ENCODE measurements at regions not wholly inside any gene's neighbourhood (a gene's known extent, or its start where the extent isn't known, plus 50 kb on each side); places are given as distances from the start of the nearest gene placed in this dataset.

GRCh38 chr14:83825843-83826242, 1704.1 kb upstream of the FLRT2 start:
- Histone ChIP-seq H3K79me2 (ENCODE audit: insufficient read depth, low read length) (no peaks in the 10 kb centered on the region), H3K36me3 (ENCODE audit: insufficient read depth, low read length) (no peaks in the 10 kb centered on the region), H3K4me2 (ENCODE audit: insufficient read depth, low read length) (no peak overlapping the region), H3K4me3 (ENCODE audit: low read depth in 1 of 2, low read length in 2 of 2) (no peak overlapping the region), H3K9ac (ENCODE audit: low read depth, low read length) (no peak overlapping the region), H2AFZ (ENCODE audit: low read depth, low read length) (no peak overlapping the region), H3K9me3 (ENCODE audit: insufficient read depth, low read length, severe bottlenecking) (no peaks in the 10 kb centered on the region), H4K20me1 (ENCODE audit: insufficient read depth, low read length) (no peaks in the 10 kb centered on the region), H3K4me1 (ENCODE audit: insufficient read depth, low read length) (no peaks in the 10 kb centered on the region), H3K27ac (ENCODE audit: low read length) (no peak overlapping the region), H3K27me3 (ENCODE audit: insufficient read depth, low read length, poor library complexity) (no peaks in the 10 kb centered on the region)
- ATAC-seq (ENCODE audit: insufficient read depth, low read depth) (no peak), DNase-seq (no peak)
- TF ChIP-seq EZH2 (IDR thresholded peaks at IDR 0.05; ENCODE audit: borderline replicate concordance, low read depth, low read length, severe bottlenecking): no peak
- TF ChIP-seq, protein P1, sequence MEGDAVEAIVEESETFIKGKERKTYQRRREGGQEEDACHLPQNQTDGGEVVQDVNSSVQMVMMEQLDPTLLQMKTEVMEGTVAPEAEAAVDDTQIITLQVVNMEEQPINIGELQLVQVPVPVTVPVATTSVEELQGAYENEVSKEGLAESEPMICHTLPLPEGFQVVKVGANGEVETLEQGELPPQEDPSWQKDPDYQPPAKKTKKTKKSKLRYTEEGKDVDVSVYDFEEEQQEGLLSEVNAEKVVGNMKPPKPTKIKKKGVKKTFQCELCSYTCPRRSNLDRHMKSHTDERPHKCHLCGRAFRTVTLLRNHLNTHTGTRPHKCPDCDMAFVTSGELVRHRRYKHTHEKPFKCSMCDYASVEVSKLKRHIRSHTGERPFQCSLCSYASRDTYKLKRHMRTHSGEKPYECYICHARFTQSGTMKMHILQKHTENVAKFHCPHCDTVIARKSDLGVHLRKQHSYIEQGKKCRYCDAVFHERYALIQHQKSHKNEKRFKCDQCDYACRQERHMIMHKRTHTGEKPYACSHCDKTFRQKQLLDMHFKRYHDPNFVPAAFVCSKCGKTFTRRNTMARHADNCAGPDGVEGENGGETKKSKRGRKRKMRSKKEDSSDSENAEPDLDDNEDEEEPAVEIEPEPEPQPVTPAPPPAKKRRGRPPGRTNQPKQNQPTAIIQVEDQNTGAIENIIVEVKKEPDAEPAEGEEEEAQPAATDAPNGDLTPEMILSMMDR (IDR thresholded peaks at IDR 0.05; ENCODE audit: borderline replicate concordance, extremely low read depth, low read length, poor library complexity, severe bottlenecking): no peak

- TF ChIP-seq, protein P1 (IDR thresholded peaks at IDR 0.05; ENCODE audit: borderline replicate concordance, extremely low read depth, low read length, poor library complexity, severe bottlenecking): no peak
- no peak for TF ChIP-seq EZH2 (IDR thresholded peaks at IDR 0.05; ENCODE audit: borderline replicate concordance, low read depth, low read length, severe bottlenecking)
- DNase-seq: no peak
- H3K4me2 ChIP-seq (ENCODE audit: insufficient read depth, low read length): no peak overlapping the region
Observed at GRCh38 chr14:83826838-83827237, 1703.1 kb upstream of the FLRT2 start.

GRCh38 chr14:83827383-83827782, 1702.6 kb upstream of the FLRT2 start:
- H3K4me3 ChIP-seq (ENCODE audit: low read depth in 1 of 2, low read length in 2 of 2): no peak overlapping the region
- TF ChIP-seq, protein P1 (IDR thresholded peaks at IDR 0.05; ENCODE audit: borderline replicate concordance, extremely low read depth, low read length, poor library complexity, severe bottlenecking): no peak
- TF ChIP-seq EZH2 (IDR thresholded peaks at IDR 0.05; ENCODE audit: borderline replicate concordance, low read depth, low read length, severe bottlenecking): no peak
- no peaks in the 10 kb centered on the region for H4K20me1 ChIP-seq (ENCODE audit: insufficient read depth, low read length)
- DNase-seq: no peak
- H3K79me2 ChIP-seq (ENCODE audit: insufficient read depth, low read length): no peaks in the 10 kb centered on the region
- no peak overlapping the region for H3K27ac ChIP-seq (ENCODE audit: low read length)
- H3K36me3 ChIP-seq (ENCODE audit: insufficient read depth, low read length): no peaks in the 10 kb centered on the region
- no peak overlapping the region for H3K9ac ChIP-seq (ENCODE audit: low read depth, low read length)
- H3K4me1 ChIP-seq (ENCODE audit: insufficient read depth, low read length): no peaks in the 10 kb centered on the region
- no peak overlapping the region for H3K4me2 ChIP-seq (ENCODE audit: insufficient read depth, low read length)
- H3K27me3 ChIP-seq (ENCODE audit: insufficient read depth, low read length, poor library complexity): no peaks in the 10 kb centered on the region
- no peak for ATAC-seq (ENCODE audit: insufficient read depth, low read depth)
- H3K9me3 ChIP-seq (ENCODE audit: insufficient read depth, low read length, severe bottlenecking): no peaks in the 10 kb centered on the region
- no peak overlapping the region for H2AFZ ChIP-seq (ENCODE audit: low read depth, low read length)

More at GRCh38 chr14:83826838-83827237, 1703.1 kb upstream of the FLRT2 start:
- H3K4me3 ChIP-seq (ENCODE audit: low read depth in 1 of 2, low read length in 2 of 2): no peak overlapping the region
- ATAC-seq (ENCODE audit: insufficient read depth, low read depth): no peak
- no peaks in the 10 kb centered on the region for H3K27me3 ChIP-seq (ENCODE audit: insufficient read depth, low read length, poor library complexity)
- H2AFZ ChIP-seq (ENCODE audit: low read depth, low read length): no peak overlapping the region
- no peaks in the 10 kb centered on the region for H3K9me3 ChIP-seq (ENCODE audit: insufficient read depth, low read length, severe bottlenecking)
- H3K9ac ChIP-seq (ENCODE audit: low read depth, low read length): no peak overlapping the region
- H3K27ac ChIP-seq (ENCODE audit: low read length): no peak overlapping the region
- H4K20me1 ChIP-seq (ENCODE audit: insufficient read depth, low read length): no peaks in the 10 kb centered on the region
- H3K79me2 ChIP-seq (ENCODE audit: insufficient read depth, low read length): no peaks in the 10 kb centered on the region
- H3K4me1 ChIP-seq (ENCODE audit: insufficient read depth, low read length): no peaks in the 10 kb centered on the region
- no peaks in the 10 kb centered on the region for H3K36me3 ChIP-seq (ENCODE audit: insufficient read depth, low read length)

DNA sequence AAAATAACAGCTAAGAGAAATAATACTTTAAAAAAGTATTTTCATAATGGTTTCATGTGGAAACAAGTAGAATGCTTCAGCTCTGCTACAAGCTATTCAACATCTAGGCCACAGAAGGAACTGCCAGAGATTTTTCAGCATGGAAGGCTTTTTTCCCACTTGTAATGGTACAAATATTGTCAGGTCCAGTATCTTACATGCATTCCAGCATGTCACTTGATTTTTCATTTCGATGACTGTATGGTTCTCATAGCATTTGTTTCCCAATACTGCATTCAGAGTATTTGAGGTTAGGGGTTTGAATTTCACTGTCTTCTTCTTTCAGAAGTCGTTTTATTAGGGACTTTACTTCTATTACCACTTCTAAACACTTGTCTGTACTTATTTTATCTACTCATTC, 1701.5 kb upstream of the FLRT2 start:
- no peak overlapping the region for H3K27ac ChIP-seq (ENCODE audit: low read length)
- no peaks in the 10 kb centered on the region for H3K79me2 ChIP-seq (ENCODE audit: insufficient read depth, low read length)
- no peaks in the 10 kb centered on the region for H3K36me3 ChIP-seq (ENCODE audit: insufficient read depth, low read length)
- no peaks in the 10 kb centered on the region for H3K4me1 ChIP-seq (ENCODE audit: insufficient read depth, low read length)
- no peak for DNase-seq
- no peaks in the 10 kb centered on the region for H3K9me3 ChIP-seq (ENCODE audit: insufficient read depth, low read length, severe bottlenecking)
- H3K4me3 ChIP-seq (ENCODE audit: low read depth in 1 of 2, low read length in 2 of 2): no peak overlapping the region
- no peak for ATAC-seq (ENCODE audit: insufficient read depth, low read depth)
- no peaks in the 10 kb centered on the region for H3K27me3 ChIP-seq (ENCODE audit: insufficient read depth, low read length, poor library complexity)
- no peaks in the 10 kb centered on the region for H4K20me1 ChIP-seq (ENCODE audit: insufficient read depth, low read length)
- TF ChIP-seq EZH2 (IDR thresholded peaks at IDR 0.05; ENCODE audit: borderline replicate concordance, low read depth, low read length, severe bottlenecking): no peak
- TF ChIP-seq, protein P1 (IDR thresholded peaks at IDR 0.05; ENCODE audit: borderline replicate concordance, extremely low read depth, low read length, poor library complexity, severe bottlenecking): no peak
- H2AFZ ChIP-seq (ENCODE audit: low read depth, low read length): no peak overlapping the region
- no peak overlapping the region for H3K9ac ChIP-seq (ENCODE audit: low read depth, low read length)
- H3K4me2 ChIP-seq (ENCODE audit: insufficient read depth, low read length): no peak overlapping the region

Measured in DND-41 (cell line).